Tongue (tissue), 1 donor: ENCODE measurements at regions not wholly inside any gene's neighbourhood (a gene's known extent, or its start where the extent isn't known, plus 50 kb on each side); places are given as distances from the start of the nearest gene placed in this dataset.
"Not testable (repeated sequence)": the region's sequence is repeated elsewhere in the genome, so short reads cannot be mapped to it uniquely, and the experiment has no call there.

Source experiments
- DNase-seq: peaks from one replicate; pipeline ENCODE4 v3.0.0-alpha.2; 2015

DNA sequence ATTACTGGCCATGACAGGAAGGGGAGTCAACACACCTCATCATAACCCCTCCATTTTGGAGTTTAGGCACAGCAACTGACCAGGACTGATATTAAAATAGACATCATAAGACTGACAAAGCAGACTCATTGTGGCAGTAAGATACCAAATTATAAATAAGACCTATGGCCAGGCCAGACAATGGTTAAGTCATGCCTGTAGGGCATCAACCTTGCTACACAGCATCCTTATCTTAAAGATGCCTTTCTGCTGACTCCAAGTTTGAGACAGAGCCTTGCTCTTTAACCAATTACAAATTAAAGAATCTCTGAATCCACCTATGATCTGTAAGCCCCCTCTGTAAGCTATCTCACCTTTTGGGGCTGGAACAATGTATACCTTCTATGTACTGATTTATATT is 65.5 kb downstream of the VCX2 start:
- DNase-seq = no peak

DNA sequence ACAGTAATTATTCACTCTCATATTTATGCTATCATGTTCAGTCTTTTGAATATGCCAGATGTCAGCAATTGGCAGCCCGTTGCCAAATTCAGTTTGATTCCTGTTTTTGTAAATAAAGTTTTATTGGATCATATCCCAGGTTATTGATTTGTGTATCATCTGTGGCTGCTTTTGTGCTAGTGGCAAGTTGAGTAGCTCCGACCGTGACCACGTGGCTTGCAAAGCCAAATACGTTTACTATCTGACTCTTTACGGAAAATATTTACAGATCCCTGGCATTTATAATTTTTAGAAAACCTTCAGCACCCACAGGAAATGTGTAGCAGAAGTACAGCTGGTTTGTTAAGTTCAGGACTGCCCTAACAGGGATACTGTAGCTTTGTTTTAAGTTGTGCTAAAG is 67.4 kb downstream of the VCX2 start:
- DNase-seq = no peak

DNA sequence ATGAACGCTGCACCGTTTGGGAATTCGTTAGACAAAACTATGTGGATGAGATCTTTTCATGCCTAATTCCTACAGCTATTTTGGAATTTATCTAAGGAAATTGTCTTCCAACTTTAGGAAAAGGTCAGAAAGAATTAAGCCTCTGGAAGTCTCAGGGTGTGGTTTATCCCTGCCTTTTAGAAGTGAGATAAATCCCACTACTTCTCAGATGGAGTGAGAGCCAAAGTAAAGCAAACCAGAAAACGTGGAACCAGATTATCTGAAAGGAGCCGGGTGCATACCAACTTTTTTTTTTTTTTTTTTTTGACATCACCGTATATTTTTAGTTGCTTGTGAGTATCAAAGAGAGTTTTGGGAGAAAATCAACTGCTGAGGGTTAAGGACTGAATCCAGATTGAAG is 79.6 kb downstream of the VCX2 start:
- DNase-seq = no peak

DNA sequence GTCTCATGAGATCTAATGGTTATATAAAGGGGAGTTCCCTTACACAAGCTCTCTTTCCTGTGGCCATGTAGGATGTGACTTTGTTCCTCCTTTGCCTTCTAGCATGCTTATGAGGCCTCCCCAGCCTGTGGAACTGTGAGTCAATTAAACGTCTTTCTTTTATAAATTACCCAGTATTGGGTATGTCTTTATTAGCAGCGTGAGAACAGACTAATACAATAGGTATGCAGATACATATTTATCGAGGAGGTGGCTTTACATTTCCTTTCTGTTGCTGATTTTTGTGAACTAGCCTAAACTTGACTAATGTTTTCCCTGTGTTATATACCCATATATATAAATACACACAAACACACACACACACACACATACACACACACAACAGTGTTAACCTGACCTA is 80.2 kb downstream of the VCX2 start:
- DNase-seq = no peak

DNA sequence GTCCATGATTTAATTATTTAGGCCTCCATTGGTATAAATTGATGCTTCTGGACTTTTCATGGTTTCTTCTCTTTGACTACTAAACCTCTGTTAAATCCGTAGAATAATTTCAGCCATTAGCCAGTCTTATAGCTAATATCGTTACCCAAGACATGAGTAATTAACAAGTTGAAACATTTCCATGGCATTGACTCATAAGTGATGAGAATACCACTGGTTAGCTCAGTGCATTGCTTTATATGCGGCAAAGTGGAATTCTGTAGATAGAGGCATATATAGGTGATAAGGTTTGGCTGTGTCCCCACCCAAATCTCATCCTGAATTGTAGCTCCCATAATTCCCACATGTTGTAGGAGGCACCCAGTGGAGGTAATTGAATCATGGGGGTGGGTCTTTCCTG is 80.6 kb downstream of the VCX2 start:
- no peak for DNase-seq

DNA sequence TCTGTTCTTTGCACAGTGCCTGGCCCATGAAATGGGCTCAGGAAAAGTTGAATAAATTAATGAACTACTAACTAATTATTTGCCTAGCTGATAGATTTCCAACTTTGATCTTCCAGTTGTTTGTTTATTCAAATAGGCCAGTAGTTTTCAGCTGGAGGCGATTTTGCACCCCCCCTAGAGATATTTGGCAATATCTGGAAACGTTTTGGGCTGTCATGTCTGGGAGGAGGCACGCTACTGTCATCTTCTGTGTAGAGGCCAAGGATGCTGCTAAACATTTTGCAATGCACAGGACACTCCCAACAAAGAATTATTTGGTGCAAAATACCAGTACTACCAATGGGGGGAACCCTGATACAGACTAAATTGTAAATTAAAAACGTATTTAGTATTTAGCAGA is 81.9 kb downstream of the VCX2 start:
- no peak for DNase-seq

DNA sequence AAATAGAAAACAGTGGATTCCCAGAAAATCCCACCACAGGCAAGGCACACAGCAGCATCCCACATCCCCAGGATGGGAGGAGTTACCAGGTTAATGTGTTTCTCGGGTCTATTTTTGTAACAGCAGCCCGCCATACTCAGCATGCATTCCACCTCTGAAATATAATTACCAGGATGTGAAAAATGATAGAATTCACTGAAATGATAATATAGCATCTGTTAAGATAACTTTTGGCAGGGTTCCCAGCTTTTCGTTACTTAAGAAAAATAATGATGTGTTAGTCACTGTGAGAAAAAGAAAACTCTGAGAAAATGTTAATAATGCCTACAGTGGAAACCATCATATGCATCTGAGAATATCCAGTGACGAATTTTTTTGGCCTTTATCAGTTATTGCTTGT is 87.1 kb downstream of the VCX2 start:
- DNase-seq = peak; percentile 31

DNA sequence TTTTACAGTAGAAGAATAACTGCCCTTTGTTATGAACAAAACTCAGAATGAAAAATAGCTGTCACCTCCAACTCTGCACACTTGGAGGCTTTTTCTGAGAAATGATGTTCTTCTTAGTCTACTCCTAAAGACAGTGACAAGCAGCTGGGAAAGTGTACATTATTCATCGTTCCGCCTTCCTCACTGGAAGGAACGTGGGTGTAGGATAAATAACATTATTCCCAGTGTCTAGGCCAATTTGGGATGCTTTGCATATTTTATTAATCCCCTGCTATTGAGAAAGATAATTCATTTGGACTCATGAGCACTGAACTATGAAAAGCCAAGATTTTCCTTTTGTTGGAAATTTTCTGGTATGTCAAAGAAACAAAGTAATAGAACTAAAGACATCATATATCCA is 87.8 kb downstream of the VCX2 start:
- peak; percentile 11 for DNase-seq

DNA sequence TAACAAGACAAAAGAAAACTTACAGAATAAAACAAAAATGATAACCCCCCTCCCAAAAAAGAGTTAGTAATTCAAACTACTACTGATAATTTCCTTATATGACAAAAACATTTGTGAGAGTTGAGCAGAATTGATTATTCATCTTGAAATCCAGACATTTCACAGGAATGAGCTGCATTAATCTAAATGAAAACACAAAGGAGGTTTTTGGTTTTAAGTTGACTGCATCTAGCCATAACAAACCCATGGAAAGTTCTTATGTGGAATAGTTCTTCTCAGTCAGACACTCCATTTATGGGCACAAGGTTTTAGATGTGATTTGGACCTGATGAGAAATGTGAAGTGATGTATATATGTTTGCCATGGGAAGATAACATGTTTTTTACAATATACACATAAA is 95.4 kb downstream of the VCX2 start:
- no peak for DNase-seq

DNA sequence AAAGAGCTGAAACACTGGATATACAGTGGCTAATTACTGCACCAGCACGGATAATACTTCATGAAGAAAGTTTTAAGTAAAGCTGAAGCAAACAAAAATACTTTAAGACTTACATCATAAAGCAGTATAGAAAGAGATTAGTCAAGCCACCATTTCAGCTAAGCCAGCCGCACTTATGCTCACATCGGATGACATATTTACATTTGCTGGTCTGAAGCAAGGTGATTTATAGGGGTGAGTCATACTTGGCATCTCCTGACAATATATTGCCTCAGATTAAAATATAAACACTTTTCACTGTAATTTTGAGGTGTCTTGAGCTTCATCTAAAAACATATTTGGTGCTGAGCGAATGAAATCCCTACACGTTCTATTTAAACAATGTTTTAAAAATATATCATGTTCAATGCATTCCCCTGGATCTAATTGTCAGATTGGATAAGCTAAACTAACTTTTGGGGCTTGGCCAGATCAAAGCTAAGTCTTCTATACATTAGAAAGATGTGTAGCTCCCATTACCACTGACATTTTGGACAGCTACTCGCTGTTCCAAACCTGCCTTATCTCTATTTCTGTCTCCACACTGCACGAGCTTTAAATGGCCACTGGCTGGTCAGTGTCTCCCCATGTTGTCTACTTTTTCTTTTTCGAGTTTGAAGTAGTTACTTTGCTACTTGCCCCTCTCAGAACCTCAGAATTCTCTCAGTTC is 103.2 kb downstream of the VCX2 start:
- DNase-seq = peak; percentile 48

DNA sequence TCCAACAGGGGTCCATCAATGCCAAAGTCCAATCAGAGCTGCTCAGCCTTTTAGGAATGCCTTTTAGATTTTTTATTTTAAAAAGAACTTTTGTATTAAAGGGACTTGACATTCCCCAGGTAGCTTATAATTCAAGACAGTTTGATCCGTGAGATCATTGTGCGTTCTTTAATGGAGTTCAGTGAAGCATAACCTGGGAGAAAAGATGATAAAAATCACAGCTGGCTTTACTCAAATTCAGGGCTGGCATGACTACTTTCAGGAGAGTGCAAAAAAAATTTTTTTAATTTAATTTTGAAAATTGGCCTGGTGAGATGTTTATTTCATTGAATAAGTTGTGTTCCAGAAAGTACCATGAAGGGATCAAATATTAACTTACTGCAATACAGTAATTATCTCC is 118.2 kb downstream of the VCX2 start:
- no peak for DNase-seq

DNA sequence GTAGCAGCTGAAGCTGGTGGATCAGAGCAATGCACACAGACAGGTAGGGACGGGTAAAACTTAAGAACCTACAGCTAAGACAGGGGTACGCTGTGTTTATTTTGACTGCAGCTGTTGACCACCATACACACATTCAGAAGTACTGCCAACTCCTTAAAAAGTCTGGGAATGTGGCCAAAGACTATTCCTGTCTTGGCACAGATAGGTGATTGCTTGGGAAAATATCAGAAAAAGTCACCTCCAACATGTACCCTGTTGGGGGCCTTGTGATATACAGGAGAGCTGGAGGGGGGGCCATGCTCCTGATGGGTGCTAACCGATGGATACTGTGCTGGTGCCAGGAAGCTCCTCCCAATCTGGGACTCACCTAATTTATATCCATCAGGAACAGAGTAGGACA is 121.2 kb downstream of the VCX2 start:
- peak; percentile 57 for DNase-seq

DNA sequence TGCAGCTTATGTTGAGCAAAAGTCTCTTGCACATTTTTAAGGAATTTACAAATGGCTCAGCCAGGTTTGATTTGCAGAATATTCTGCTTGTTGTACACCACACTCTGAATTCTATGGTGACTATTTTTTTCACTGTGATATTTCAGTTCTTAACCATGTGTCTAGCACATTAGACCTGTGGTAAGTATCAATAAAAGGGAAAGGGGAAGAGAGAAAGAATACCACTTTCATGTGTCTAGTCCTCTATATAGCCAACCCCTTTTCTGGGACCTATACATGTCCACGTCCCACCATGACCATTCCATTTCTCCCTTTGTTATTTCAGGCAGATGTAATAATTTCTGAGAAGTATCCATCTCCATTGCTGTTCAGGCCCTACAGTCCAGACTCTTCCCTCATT is 121.3 kb upstream of the PNPLA4 start:
- no peak for DNase-seq

DNA sequence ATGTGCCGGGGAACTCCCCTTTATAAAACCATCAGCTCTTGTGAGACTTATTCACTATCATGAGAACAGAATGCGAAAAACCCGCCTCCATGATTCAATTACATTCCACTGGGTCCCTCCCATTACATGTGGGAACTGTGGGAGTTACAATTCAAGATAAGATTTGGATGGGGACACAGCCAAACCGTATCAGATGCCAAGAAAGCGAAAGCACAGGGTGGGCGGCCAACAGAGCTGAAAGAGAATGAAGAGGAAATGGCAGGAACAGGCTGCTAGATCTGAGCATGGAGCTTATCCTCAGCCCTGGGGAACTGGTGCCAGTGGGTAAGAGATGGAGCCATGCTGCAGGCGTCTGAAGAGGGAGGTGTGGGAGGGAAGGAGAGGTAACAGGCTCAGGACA is 117.7 kb upstream of the PNPLA4 start:
- no peak for DNase-seq

DNA sequence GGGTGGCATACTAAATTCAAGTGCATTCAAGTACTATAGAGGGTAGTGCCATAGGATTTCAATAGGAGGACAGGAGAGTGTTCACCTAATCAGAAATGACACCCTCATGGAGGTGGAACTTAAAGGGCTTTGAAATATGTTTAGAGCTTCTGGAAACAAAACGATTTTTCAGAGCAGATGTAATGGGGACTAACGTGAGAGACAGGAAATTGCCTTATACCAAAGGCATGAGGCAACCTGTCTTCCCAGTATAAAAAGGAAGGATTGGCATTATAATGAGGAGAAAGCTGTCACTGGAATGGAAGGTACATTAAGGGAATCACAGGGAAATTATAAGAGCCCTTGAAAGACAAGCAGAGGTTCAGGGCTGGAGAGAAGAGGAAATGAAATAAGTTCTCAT is 116.3 kb upstream of the PNPLA4 start:
- no peak for DNase-seq

DNA sequence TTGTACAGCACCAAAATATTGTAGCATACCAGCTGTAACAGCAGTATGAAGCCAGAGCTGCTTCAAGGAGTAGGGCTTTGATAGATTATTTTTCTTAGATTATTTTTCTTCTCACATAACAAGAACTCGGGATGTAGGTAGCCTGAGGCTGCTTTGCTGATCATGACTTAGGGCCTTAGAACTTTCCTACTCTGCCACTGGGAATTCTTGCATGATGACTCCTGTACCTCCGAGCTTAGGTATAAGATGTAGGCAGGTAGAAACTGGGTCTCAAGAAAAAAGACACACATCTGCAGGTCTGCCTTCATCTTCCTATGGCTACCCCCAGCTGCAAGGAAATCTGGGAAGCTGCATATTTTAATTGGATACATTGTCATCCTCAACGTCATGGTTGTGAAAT is 115.9 kb upstream of the PNPLA4 start:
- DNase-seq = no peak

DNA sequence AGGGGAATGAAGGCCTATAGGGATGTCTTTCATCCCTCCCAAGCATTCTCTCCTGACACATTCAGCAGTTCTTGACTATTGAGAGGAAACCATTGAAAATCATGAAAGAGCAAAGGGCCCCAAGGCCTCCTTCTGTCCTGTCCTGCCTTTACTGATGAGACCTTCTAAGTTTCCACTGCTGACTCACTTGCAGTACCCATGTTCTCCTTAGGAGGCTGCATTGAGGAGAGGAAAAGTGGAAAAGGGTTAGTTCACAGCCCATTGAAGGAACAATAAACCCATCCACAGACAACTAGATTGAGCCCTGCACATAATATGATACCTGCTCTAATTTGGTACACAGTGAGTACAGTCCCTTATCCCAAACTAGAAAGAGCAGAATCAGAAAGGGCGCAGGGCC is 115.1 kb upstream of the PNPLA4 start:
- no peak for DNase-seq

DNA sequence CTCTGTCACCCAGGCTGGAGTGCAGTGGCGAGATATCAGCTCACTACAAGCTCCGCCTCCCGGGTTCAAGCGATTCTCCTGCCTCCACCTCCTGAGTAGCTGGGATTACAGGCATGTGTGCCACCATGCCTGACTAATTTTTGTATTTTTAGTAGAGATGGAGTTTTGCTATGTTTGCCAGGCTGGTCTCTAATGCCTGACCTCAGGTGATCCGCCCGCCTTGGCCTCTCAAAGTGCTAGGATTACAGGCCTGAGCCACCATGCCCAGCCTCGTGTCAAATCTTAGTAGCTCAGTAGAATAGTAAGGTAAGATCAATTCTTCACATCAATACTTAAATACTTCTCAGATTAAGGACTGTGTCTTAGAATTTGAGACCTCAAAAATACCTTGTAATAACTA is 112.5 kb upstream of the PNPLA4 start:
- DNase-seq = not testable (repeated sequence)

DNA sequence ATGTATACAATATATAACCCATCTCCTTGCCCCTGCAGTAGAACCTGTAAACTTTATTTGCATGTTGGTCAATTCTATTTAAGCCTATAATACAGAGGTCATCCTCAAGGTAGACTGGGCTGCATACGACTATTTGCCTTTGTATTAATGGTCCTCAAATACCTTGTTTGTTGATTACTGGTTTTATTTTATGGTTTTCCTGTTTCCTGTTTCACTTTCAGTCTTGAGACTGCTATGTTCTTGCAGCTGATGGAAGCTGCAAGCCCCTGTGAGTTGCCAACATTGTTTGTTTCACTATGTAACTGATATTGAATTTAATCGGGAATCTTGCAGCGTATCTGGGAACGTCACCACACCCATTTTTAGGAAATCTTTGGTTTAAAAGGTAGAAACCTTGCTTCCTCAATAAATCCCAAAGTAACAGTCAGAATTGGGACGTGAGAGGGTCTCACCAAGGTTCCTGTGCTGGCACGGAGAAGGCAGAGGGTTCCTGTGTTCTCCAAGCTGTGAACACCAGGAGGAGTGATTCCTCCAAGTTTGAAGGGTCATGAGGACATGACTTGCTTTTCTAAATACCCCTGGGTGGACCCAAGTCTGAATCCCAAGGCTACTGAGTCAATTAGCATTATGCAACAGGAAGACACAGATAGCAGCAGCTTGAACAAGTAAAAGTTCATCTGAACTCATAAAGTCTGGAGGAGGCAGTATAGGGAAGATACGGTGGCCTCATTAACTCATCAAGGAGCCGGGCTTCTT is 110.6 kb upstream of the PNPLA4 start:
- no peak for DNase-seq

DNA sequence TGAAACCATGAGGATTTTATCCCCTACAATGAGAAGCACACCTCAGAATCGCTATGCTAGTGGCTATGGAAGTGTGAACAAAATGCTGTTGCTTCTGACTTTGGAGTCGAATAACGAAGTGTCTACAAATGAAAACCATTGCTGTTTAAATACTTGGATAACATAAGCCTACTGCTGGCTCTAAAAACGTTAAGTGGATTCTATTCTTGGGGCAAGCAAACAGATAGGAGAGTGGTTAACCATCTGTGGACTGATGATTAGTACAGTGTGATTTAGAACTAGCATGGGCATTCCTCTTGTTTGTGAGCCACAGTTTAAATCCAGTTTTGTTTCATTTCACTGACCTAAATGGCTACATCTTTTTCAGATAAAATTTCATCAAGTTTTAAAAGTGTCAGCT is 109.7 kb upstream of the PNPLA4 start:
- no peak for DNase-seq

DNA sequence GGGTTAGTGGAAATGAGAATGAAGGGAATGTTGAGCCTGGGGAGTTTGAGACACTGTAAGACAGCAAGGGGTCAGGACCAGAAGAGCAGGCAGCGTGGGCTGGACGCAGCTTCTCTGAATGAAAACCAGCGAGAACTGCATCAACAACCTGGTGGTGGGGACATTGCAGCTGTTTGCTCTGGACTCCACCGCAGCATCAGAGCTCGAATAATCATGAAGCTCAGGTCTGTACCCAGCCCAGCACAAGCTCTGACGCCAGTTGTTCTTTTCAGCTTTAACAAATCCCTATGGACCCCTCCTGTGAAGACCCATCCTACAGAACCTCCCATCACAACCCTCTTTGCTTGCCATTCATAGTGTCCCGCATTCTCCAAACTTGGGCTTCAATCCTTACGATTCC is 106.8 kb upstream of the PNPLA4 start:
- DNase-seq = no peak

DNA sequence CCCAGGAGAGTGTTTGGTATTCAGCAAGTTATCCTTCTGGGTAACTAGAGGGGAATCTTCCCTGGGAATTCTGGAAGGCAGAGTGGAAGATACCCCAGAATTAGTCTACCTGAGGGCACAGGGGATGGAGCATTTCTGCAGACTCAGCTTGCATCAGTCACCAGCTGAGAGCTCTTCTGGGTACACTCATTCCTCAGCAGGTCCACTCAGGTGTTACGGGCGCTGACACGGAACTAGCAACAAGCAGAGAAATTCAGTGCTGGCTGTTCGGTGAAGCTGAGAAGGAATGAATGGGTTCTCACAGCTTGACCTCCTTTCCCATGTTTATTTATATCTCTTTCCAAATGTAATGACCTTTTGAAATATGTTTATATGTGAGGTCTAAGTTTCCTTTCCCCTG is 106.0 kb upstream of the PNPLA4 start:
- DNase-seq = no peak

DNA sequence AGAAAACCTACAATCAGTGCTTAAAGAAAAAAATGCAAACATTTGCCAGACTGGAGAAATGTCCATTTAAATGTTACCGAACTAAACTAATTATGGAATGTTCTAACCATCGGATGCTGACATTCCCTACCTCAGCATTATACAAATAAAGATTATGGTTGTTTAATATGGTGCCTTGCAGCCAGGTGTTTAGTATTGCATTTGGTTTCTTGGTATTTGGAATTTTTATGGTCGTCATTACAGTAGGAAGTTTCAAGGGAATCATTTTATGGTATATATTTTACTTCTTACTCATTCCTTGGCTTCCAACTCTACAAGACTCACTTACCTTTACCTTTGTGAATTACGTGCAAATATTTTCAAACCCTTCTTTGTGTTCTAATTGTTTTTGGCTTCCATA is 103.1 kb upstream of the PNPLA4 start:
- DNase-seq = no peak

DNA sequence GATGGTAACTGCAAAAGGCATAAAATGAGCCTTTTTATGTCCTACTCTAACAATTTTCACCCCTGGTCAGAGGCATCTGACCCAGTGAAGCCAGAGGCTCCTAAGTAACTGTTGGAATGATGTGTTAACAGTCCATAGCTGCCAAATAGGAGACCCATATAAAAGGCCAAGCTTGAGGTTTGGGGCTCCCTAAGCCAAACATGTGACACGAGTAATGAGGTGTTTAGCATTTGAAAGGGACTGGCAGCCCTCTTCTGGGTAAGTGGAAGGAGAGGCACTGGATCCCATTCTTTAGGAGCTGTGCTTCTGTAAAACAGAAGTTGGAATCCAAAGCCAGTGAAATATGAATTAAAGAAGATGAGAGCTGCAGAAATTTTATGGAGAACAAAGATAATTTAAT is 100.6 kb upstream of the PNPLA4 start:
- no peak for DNase-seq
